Activated B cell treated with CpG ODN at 0.5 μM for 24 hours (primary cell): ENCODE measurements at regions not wholly inside any gene's neighbourhood (a gene's known extent, or its start where the extent isn't known, plus 50 kb on each side); places are given as distances from the start of the nearest gene placed in this dataset.

Source experiments
- ATAC-seq: fragments of 200-7000 bp; cut with Tn5 transposase; one replicate; pipeline ENCODE4 v1.10.0; 2021; ENCODE audit warnings: low read depth, mild to moderate bottlenecking, moderate library complexity
- CTCF ChIA-PET: fragments of 350-600 bp; sonication (Branson Sonifier 250); formaldehyde crosslinking; loops from one replicate; lab custom pipeline; 2021; ENCODE audit warnings: antibody characterized with exemption; lab: Charles Lee
- POLR2A ChIA-PET: fragments of 350-600 bp; sonication (Branson Sonifier 250); formaldehyde crosslinking; loops from one replicate; lab custom pipeline; 2021; ENCODE audit warnings: antibody characterized with exemption; lab: Charles Lee
- DNase-seq: peaks from one replicate; pipeline ENCODE4 v3.0.0; 2022
- H3K27ac Mint-ChIP-seq: one replicate; pipeline ENCODE4 v1.8.0; 2020; ENCODE audit warnings: mixed read lengths
- H3K27me3 Mint-ChIP-seq: one replicate; pipeline ENCODE4 v1.8.0; 2021; ENCODE audit warnings: mixed read lengths
- H3K36me3 Mint-ChIP-seq: one replicate; pipeline ENCODE4 v1.8.0; 2021; ENCODE audit warnings: low read depth, mixed read lengths
- H3K4me1 Mint-ChIP-seq: one replicate; pipeline ENCODE4 v1.8.0; 2021; ENCODE audit warnings: mixed read lengths
- H3K4me3 Mint-ChIP-seq: one replicate; pipeline ENCODE4 v1.8.0; 2020; ENCODE audit warnings: mild to moderate bottlenecking, mixed read lengths
- H3K9me3 Mint-ChIP-seq: one replicate; pipeline ENCODE4 v1.8.0; 2020; ENCODE audit warnings: mixed read lengths
- intact Hi-C: fragments of 100-400 bp; cut with micrococcal nuclease; formaldehyde crosslinking; loops from one replicate; pipeline ENCODE4 v1.15.1; 2024
- TF ChIP-seq, protein P1 (sequence below): fragments of 200-600 bp; IDR thresholded peaks from one replicate; pipeline ENCODE4 v1.8.0; 2022; ENCODE audit warnings: antibody characterized with exemption, mild to moderate bottlenecking

DNA sequence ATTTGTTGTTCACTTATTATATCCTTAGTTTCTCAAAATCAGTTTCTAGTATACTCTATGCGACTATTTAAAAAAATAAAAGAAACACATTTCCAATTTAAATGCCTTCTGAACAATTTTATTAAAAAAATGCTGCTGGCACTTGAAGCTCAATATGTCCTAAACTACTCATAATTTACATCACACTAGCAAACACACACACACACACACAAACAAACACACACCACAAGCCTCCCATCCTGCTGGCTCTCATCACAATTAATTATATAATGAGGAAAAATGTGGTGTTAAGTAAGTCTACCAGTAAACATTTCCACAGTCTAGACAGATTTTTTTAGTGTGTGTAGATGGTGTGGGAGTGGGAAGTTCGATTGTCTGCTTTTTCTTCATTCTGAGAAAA is 350.3 kb downstream of the AASDHPPT start:
- Mint-ChIP-seq H3K4me3 (no peak overlapping the region), H3K27me3 (no peaks in the 10 kb centered on the region), H3K36me3 (no peaks in the 10 kb centered on the region), H3K27ac (no peak overlapping the region), H3K4me1 (no peaks in the 10 kb centered on the region), H3K9me3 (no peaks in the 10 kb centered on the region)
- TF ChIP-seq, protein P1, sequence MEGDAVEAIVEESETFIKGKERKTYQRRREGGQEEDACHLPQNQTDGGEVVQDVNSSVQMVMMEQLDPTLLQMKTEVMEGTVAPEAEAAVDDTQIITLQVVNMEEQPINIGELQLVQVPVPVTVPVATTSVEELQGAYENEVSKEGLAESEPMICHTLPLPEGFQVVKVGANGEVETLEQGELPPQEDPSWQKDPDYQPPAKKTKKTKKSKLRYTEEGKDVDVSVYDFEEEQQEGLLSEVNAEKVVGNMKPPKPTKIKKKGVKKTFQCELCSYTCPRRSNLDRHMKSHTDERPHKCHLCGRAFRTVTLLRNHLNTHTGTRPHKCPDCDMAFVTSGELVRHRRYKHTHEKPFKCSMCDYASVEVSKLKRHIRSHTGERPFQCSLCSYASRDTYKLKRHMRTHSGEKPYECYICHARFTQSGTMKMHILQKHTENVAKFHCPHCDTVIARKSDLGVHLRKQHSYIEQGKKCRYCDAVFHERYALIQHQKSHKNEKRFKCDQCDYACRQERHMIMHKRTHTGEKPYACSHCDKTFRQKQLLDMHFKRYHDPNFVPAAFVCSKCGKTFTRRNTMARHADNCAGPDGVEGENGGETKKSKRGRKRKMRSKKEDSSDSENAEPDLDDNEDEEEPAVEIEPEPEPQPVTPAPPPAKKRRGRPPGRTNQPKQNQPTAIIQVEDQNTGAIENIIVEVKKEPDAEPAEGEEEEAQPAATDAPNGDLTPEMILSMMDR, result no peak
- DNase-seq (no peak), ATAC-seq (no peak)
- CTCF ChIA-PET, result no interaction called here
- intact Hi-C loops, result no loop called here
- POLR2A ChIA-PET, result no interaction called here

DNA sequence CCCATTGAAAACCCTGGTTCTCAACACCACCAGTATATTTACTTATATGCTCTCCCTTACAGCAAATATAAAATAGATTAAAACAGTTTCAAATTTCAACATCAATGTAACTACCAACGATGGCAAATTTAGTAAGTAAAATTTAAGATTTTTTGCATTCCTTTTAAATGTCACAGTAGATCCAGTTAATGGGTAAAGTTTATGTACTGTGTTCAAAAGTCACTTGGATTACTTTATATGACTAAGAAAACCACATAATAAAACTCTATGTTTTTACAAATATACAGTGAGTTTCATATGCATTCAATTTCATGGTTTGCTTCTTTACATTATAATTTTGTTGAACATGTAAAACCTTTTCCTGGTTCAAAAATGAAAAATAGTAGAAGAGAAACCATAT is 364.6 kb downstream of the AASDHPPT start:
- H3K27ac Mint-ChIP-seq, result no peak overlapping the region
- ATAC-seq (no peak), DNase-seq (no peak)
- H3K4me1 Mint-ChIP-seq, result no peaks in the 10 kb centered on the region
- H3K4me3 Mint-ChIP-seq, result no peak overlapping the region
- TF ChIP-seq, protein P1, result no peak
- no peaks in the 10 kb centered on the region for H3K36me3 Mint-ChIP-seq
- no peaks in the 10 kb centered on the region for H3K27me3 Mint-ChIP-seq
- ChIA-PET POLR2A (no interaction called here), CTCF (no interaction called here)
- no peaks in the 10 kb centered on the region for H3K9me3 Mint-ChIP-seq
- intact Hi-C loops, result no loop called here

DNA sequence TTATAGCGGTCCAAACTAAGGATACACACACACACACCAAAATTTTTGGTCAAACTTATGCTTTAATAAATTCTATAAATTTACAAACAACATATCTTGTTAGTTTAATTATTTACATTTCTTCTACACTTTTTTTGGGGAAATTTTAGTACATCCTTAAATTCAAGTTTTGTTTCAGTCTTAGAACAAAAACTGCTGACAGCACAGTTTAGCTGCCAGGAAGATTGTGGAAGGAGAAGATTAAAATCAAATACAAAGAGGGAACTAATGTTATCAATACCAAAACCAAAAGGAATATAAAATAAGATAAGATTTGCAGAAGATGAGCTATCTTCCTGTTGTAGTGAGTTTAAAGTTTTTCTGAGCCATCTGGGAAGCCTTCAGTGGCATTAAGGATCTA is 368.8 kb downstream of the AASDHPPT start:
- TF ChIP-seq, protein P1, result no peak
- no peak for DNase-seq
- ChIA-PET POLR2A (no interaction called here), CTCF (no interaction called here)
- Mint-ChIP-seq H3K4me3 (no peak overlapping the region), H3K9me3 (no peaks in the 10 kb centered on the region), H3K36me3 (no peaks in the 10 kb centered on the region), H3K27ac (no peak overlapping the region), H3K27me3 (no peaks in the 10 kb centered on the region), H3K4me1 (no peaks in the 10 kb centered on the region)
- intact Hi-C loops, result no loop called here
- ATAC-seq, result no peak

DNA sequence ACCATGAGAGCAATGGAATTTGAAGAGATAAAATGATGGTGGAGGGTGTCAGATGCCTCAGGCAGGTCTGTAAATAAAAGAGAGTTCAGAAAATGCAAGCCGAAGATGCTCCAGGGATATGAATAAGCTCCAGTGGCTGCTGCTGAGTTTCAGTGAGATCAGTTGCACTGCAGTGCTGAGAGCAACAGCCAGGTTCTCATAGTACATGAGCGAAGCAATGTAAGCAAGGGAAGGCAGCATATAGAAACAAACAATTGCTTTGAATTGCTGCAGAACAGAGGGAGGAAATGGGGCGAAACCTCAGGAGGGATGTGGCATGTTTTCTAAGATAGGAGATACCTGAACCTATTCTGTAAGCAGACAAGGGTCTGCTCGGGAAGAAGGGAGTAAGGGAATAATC is 369.5 kb downstream of the AASDHPPT start:
- Mint-ChIP-seq H3K27me3 (no peaks in the 10 kb centered on the region), H3K27ac (no peak overlapping the region), H3K9me3 (no peaks in the 10 kb centered on the region), H3K4me3 (no peak overlapping the region), H3K36me3 (no peaks in the 10 kb centered on the region), H3K4me1 (no peaks in the 10 kb centered on the region)
- DNase-seq (no peak), ATAC-seq (no peak)
- TF ChIP-seq, protein P1, result no peak
- ChIA-PET POLR2A (no interaction called here), CTCF (no interaction called here)
- intact Hi-C loops, result no loop called here

DNA sequence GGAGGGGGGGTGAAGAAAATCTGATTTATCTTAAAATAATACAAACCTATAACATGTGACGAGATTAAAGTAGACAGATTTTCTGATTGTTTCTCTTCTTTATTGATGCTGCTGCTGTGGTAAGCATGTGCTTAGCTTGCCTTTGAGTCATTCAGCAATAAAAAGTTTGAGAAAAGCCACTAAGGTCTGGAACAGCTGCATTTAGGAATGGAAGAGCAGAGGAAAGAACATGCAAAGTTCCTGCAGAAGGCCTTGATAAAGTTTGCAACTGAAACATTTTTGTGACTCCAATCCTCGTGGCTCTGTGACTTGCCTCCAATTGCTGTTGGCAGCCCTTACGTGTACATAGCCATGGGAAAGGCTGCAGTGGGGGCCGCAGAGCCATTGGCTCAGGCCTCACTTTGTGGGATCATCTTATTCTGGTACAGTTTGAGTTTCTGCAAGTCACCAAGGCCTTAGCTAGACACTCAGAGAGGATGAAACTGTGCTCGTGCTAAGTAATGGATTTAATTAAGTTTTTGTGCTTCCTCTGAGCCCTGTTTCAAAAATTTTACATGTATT is 370.2 kb downstream of the AASDHPPT start:
- intact Hi-C loops, result no loop called here
- no peak overlapping the region for H3K27ac Mint-ChIP-seq
- H3K9me3 Mint-ChIP-seq, result peaks cover 5% of the 10 kb centered on the region
- ATAC-seq (no peak), DNase-seq (no peak)
- POLR2A ChIA-PET, result no interaction called here
- no peaks in the 10 kb centered on the region for H3K27me3 Mint-ChIP-seq
- H3K4me1 Mint-ChIP-seq, result no peaks in the 10 kb centered on the region
- CTCF ChIA-PET, result no interaction called here
- TF ChIP-seq, protein P1, result no peak
- H3K4me3 Mint-ChIP-seq, result no peak overlapping the region
- H3K36me3 Mint-ChIP-seq, result no peaks in the 10 kb centered on the region
